Stimulated activated naive CD8-positive, alpha-beta T cell treated with anti-CD3 and anti-CD28 coated beads, Interleukin-15, amount 100 ng/mL, for 72 hours (primary cell): ENCODE measurements at regions not wholly inside any gene's neighbourhood (a gene's known extent, or its start where the extent isn't known, plus 50 kb on each side); places are given as distances from the start of the nearest gene placed in this dataset.
"Not testable (repeated sequence)": the region's sequence is repeated elsewhere in the genome, so short reads cannot be mapped to it uniquely, and the experiment has no call there.

Source experiments
- ATAC-seq: fragments of 150-1000 bp; cut with Tn5 transposase; 2 replicates; pipeline ENCODE4 v1.10.0; 2021; ENCODE audit warnings: mild to moderate bottlenecking, moderate library complexity
- DNase-seq, 2 donors: peaks; one replicate each; pipeline ENCODE4 v3.0.0; 2021 to 2022
- H3K27ac Mint-ChIP-seq, 2 donors: one replicate each; pipeline ENCODE4 v1.8.0; 2022; ENCODE audit warnings: mild to moderate bottlenecking in 2 of 2, mixed read lengths in 2 of 2, moderate library complexity in 2 of 2
- H3K27me3 Mint-ChIP-seq: one replicate; pipeline ENCODE4 v1.8.0; 2022; ENCODE audit warnings: mixed read lengths
- H3K4me1 Mint-ChIP-seq: one replicate; pipeline ENCODE4 v1.8.0; 2022; ENCODE audit warnings: mild to moderate bottlenecking, mixed read lengths
- H3K4me3 Mint-ChIP-seq, 2 donors: one replicate each; pipeline ENCODE4 v1.8.0; 2022; ENCODE audit warnings: mild to moderate bottlenecking in 2 of 2, mixed read lengths in 2 of 2, moderate library complexity in 1 of 2
- H3K9me3 Mint-ChIP-seq, 2 donors: one replicate each; pipeline ENCODE4 v1.8.0; 2022; ENCODE audit warnings: mixed read lengths in 2 of 2

- ATAC-seq (no peak), DNase-seq (no peak)
- peaks cover 0 to 5% of the 10 kb centered on the region in 2 donors for H3K9me3 Mint-ChIP-seq
- H3K4me1 Mint-ChIP-seq: no peaks in the 10 kb centered on the region
- no peak overlapping the region for H3K27ac Mint-ChIP-seq
- no peaks in the 10 kb centered on the region for H3K27me3 Mint-ChIP-seq
- no peak overlapping the region for H3K4me3 Mint-ChIP-seq
Measured at GRCh38 chr1:187516874-187517273, 688.1 kb downstream of the PLA2G4A start.

DNA sequence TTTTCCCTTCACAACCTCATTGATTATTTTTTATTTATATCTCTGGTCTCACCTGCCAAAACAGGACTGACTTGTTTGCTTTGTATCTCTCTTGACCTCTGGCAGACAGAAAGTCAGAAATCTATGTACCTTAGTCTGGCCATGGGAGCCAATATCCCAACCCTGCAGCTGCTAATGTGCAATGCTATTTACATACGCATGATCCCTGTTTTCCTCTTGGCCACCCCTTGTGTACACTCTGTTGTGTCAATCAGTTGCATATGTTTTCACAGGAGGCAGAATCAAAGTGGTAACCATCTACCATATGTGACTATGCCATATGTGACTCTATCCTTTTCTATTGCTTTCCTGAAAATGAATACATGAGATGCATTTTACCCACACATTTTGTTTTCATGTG is 688.8 kb downstream of the PLA2G4A start:
- ATAC-seq: no peak
- DNase-seq: no peak
- H3K9me3 Mint-ChIP-seq: no peaks in the 10 kb centered on the region
- no peak overlapping the region for H3K27ac Mint-ChIP-seq
- H3K4me1 Mint-ChIP-seq: no peaks in the 10 kb centered on the region
- no peaks in the 10 kb centered on the region for H3K27me3 Mint-ChIP-seq
- H3K4me3 Mint-ChIP-seq: no peak overlapping the region

DNA sequence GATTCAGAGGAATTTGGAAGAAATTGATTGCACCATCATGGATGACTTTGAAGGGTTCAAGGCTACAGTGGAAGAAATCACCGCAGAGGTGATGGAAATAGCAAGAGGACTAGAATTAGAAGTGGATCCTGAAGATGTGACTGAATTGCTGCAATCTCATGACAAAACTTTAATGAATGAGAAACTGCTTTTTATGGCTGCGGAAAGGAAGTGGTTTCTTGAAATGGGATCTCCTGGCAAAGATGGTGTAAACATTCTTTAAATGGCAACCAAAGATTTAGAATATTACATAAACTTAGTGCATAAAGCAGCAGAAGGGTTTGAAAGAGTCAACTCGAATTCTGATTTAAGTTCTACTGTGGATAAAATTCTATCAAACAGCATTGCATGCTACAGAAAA is 698.6 kb downstream of the PLA2G4A start:
- Mint-ChIP-seq H3K4me1 (no peaks in the 10 kb centered on the region), H3K27me3 (no peaks in the 10 kb centered on the region), H3K4me3 (no peak overlapping the region), H3K27ac (no peak overlapping the region), H3K9me3 (peaks cover 0 to 5% of the 10 kb centered on the region in 2 donors)
- ATAC-seq (no peak), DNase-seq (no peak)

- Mint-ChIP-seq H3K4me3 (no peak overlapping the region), H3K9me3 (peaks cover 4 to 18% of the 10 kb centered on the region in 2 donors)
- DNase-seq: no peak
Measured at GRCh38 chr1:187537936-187538335, 709.2 kb downstream of the PLA2G4A start.

GRCh38 chr1:187549540-187549939 is 720.8 kb downstream of the PLA2G4A start:
- H3K9me3 Mint-ChIP-seq: peaks cover 6 to 11% of the 10 kb centered on the region in 2 donors
- H3K4me3 Mint-ChIP-seq: no peak overlapping the region

More at GRCh38 chr1:187537936-187538335, 709.2 kb downstream of the PLA2G4A start:
- ATAC-seq: no peak
- no peak overlapping the region for H3K27ac Mint-ChIP-seq
- no peaks in the 10 kb centered on the region for H3K4me1 Mint-ChIP-seq
- no peaks in the 10 kb centered on the region for H3K27me3 Mint-ChIP-seq

DNA sequence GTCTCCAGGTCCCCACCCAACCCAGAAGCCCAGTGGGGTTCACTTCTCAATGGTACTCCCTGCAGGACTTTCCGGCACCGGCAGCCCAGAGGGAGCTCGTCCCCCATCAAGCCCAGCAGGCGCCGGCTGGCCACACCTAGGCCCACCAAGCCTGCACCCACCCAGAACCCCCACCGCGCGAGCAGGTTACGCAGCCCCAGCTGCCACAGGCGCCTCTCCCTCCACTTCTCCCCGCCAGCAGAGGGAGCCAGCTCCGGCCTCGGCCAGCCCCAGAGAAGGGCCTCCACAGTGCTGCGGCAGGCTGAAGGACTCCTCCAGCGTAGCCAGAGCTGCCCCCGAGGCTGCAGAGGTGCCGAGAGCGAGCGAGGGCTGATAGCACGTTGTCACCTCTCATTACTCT is 722.3 kb downstream of the PLA2G4A start:
- Mint-ChIP-seq H3K4me3 (no peak overlapping the region), H3K27ac (no peak overlapping the region), H3K4me1 (no peaks in the 10 kb centered on the region), H3K27me3 (no peaks in the 10 kb centered on the region), H3K9me3 (peaks cover 7 to 11% of the 10 kb centered on the region in 2 donors)
- DNase-seq (no peak), ATAC-seq (no peak)

More at GRCh38 chr1:187549540-187549939, 720.8 kb downstream of the PLA2G4A start:
- Mint-ChIP-seq H3K27me3 (no peaks in the 10 kb centered on the region), H3K4me1 (no peaks in the 10 kb centered on the region), H3K27ac (no peak overlapping the region)
- ATAC-seq (no peak), DNase-seq (no peak)

- ATAC-seq (no peak), DNase-seq (no peak)
- no peaks in the 10 kb centered on the region for H3K4me1 Mint-ChIP-seq
- H3K9me3 Mint-ChIP-seq: peaks cover 11 to 16% of the 10 kb centered on the region in 2 donors
- no peaks in the 10 kb centered on the region for H3K27me3 Mint-ChIP-seq
- H3K27ac Mint-ChIP-seq: no peak overlapping the region
- H3K4me3 Mint-ChIP-seq: no peak overlapping the region
Measured at GRCh38 chr1:187563191-187563590, 734.4 kb downstream of the PLA2G4A start.

DNA sequence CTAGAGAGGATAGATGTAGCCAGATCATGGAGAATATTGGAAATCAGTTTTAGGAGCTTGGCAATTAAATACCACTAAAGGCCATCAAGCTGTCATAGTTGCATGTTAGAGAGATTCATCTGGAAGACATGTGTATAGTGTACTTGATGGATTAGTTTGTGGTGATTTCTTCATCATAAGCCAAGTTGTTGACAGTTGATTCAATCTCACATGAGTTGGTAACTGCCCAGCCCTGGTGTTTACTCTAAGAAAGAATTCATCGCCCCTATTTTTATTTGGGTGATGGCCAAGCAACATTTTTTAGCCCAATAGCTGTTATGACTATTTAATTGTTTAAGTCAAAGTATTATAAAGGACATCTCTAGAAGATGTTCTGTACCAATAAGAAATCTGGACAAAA is 737.6 kb downstream of the PLA2G4A start:
- no peak for DNase-seq
- H3K27ac Mint-ChIP-seq: no peak overlapping the region
- H3K4me1 Mint-ChIP-seq: no peaks in the 10 kb centered on the region
- H3K4me3 Mint-ChIP-seq: no peak overlapping the region
- no peak for ATAC-seq
- no peaks in the 10 kb centered on the region for H3K27me3 Mint-ChIP-seq
- no peaks in the 10 kb centered on the region for H3K9me3 Mint-ChIP-seq

GRCh38 chr1:187568067-187568466 is 739.3 kb downstream of the PLA2G4A start:
- Mint-ChIP-seq H3K9me3 (no peaks in the 10 kb centered on the region), H3K4me1 (no peaks in the 10 kb centered on the region), H3K27me3 (no peaks in the 10 kb centered on the region), H3K27ac (no peak overlapping the region), H3K4me3 (no peak overlapping the region)
- DNase-seq (no peak), ATAC-seq (no peak)

- ATAC-seq (no peak), DNase-seq (no peak)
- no peaks in the 10 kb centered on the region for H3K27me3 Mint-ChIP-seq
- H3K4me3 Mint-ChIP-seq: no peak overlapping the region
- H3K9me3 Mint-ChIP-seq: no peaks in the 10 kb centered on the region
- no peaks in the 10 kb centered on the region for H3K4me1 Mint-ChIP-seq
- H3K27ac Mint-ChIP-seq: no peak overlapping the region
Measured at GRCh38 chr1:187570166-187570565, 741.4 kb downstream of the PLA2G4A start.

DNA sequence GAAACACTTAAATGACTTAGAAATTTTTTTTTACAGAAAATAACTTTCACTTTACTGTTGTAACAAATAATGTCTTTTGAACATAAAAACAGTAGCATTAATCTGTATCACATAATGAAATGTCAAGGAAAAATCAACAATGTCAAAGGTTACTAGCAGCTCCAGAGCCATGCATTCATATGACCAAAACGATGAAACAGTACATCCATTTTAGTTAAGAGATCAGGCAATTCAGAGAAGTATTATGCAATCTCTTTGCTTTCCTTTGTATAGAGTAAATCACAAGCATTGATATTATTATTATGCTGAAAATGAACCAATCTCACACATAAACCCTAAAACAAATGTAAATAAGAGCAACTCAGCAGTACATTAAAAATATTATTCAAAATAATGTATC is 748.9 kb downstream of the PLA2G4A start:
- ATAC-seq (no peak), DNase-seq (no peak)
- Mint-ChIP-seq H3K9me3 (peaks cover 9 to 10% of the 10 kb centered on the region in 2 donors), H3K27ac (no peak overlapping the region), H3K27me3 (no peaks in the 10 kb centered on the region), H3K4me1 (no peaks in the 10 kb centered on the region), H3K4me3 (no peak overlapping the region)

GRCh38 chr1:187588917-187589316 is 760.2 kb downstream of the PLA2G4A start:
- Mint-ChIP-seq H3K27me3 (no peaks in the 10 kb centered on the region), H3K9me3 (peaks cover 0 to 7% of the 10 kb centered on the region in 2 donors), H3K4me3 (no peak overlapping the region), H3K27ac (no peak overlapping the region), H3K4me1 (no peaks in the 10 kb centered on the region)
- ATAC-seq (no peak), DNase-seq (no peak)

GRCh38 chr1:187605736-187606135 is 777.0 kb downstream of the PLA2G4A start:
- ATAC-seq (no peak), DNase-seq (no peak)
- H3K4me3 Mint-ChIP-seq: no peak overlapping the region
- H3K27me3 Mint-ChIP-seq: no peaks in the 10 kb centered on the region
- H3K4me1 Mint-ChIP-seq: no peaks in the 10 kb centered on the region
- peaks cover 4 to 11% of the 10 kb centered on the region in 2 donors for H3K9me3 Mint-ChIP-seq
- no peak overlapping the region for H3K27ac Mint-ChIP-seq

DNA sequence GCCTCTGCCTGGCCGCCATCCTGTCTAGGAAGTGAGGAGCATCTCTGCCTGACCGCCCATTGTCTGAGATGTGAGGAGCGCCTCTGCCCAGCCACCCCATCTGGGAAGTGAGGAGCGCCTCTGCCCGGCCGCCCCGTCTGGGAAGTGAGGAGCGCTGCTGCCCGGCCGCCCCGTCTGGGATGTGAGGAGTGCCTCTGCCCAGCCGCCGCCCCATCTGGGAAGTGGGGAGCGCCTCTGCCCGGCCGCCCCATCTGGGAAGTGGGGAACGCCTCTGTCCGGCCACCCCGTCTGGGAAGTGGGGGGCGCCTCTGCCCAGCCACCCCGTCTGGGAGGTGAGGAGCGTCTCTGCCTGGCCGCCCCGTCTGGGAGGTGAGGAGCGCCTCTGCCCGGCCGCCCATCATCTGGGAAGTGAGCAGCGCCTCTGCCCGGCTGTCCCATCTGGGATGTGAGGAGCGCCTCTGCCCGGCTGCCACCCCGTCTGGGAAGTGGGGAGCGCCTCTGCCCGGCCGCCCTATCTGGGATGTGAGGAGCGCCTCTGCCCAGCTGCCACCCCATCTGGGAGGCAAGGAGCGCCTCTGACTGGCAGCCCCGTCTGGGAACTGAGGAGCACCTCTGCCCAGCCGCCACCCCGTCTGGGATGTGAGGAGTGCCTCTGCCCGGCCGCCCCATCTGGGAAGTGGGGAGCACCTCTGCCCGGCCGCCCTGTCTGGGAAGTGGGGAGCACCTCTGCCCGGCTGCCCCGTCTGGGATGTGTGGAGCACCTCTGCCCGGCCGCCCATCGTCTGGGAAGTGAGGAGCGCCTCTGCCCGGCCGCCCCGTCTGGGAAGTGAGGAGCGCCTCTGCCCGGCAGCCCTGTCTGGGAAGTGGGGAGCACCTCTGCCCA is 787.3 kb downstream of the PLA2G4A start:
- not testable (repeated sequence) for H3K27me3 Mint-ChIP-seq, H3K27ac Mint-ChIP-seq, H3K4me1 Mint-ChIP-seq, DNase-seq, H3K4me3 Mint-ChIP-seq, ATAC-seq
- H3K9me3 Mint-ChIP-seq: peaks cover 21 to 36% of the 10 kb centered on the region in 2 donors

GRCh38 chr1:187616830-187617229 is 788.1 kb downstream of the PLA2G4A start:
- DNase-seq, H3K27me3 Mint-ChIP-seq, H3K27ac Mint-ChIP-seq, H3K4me1 Mint-ChIP-seq, ATAC-seq, H3K4me3 Mint-ChIP-seq: not testable (repeated sequence)
- peaks cover 21 to 30% of the 10 kb centered on the region in 2 donors for H3K9me3 Mint-ChIP-seq

DNA sequence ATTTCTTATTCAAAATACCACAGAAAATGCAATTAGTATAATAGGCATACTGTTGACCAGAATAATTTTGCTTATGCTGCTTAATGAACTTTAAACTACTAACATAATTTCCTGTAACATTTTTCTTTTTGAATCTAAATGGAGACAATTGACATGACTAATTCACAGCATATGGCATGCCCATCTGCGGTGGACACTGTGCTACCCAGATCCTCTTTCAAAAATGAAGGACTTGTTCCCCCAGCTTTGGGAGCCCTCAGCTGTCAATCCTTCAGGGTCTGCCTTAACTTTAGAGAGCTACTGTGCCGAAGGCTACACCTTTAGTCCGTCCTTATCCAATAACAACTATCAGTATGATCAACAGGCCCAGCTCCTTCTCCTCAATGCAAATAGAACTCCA is 789.0 kb downstream of the PLA2G4A start:
- DNase-seq: no peak
- ATAC-seq: no peak
- Mint-ChIP-seq H3K4me1 (no peaks in the 10 kb centered on the region), H3K4me3 (no peak overlapping the region), H3K9me3 (peaks cover 21 to 30% of the 10 kb centered on the region in 2 donors), H3K27me3 (no peaks in the 10 kb centered on the region), H3K27ac (no peak overlapping the region)
